Lower leg skin (tissue), 4 donors: ENCODE measurements at regions not wholly inside any gene's neighbourhood (a gene's known extent, or its start where the extent isn't known, plus 50 kb on each side); places are given as distances from the start of the nearest gene placed in this dataset.

ENCODE experiments used
- DNase-seq, 2 donors: peaks; one replicate each; pipeline ENCODE4 v3.0.0-alpha.2; 2019; ENCODE audit warnings: low spot score in 2 of 2
- H3K4me3 ChIP-seq: fragments of 200-600 bp; sonication (generic); 2 replicates; pipeline ENCODE4 v1.5.1; 2017; ENCODE audit warnings: mild to moderate bottlenecking, low read depth; ENCODE audit not compliant: poor library complexity, severe bottlenecking
- CTCF ChIP-seq, 3 donors: fragments of 450-650 bp; IDR thresholded peaks; one replicate each; pipeline ENCODE4 v1.5.1; 2016; ENCODE audit warnings: antibody characterized with exemption in 3 of 3, mild to moderate bottlenecking in 3 of 3, moderate library complexity in 2 of 3
- POLR2A ChIP-seq, 2 donors: fragments of 450-650 bp; IDR thresholded peaks; one replicate each; pipeline ENCODE4 v1.6.1; 2016 to 2017; ENCODE audit warnings: antibody characterized with exemption in 2 of 2, mild to moderate bottlenecking in 1 of 2, moderate library complexity in 1 of 2
- WGBS, 2 donors: methylation state at CpG; one replicate each; pipeline ENCODE4 v1.1.5; 2018; 5-methylcytosine and 5-hydroxymethylcytosine counted together
- intact Hi-C: fragments of 100-400 bp; cut with DNase I; formaldehyde crosslinking; loops from one replicate; pipeline ENCODE4 v1.15.0; 2023; ENCODE audit warnings: low total_unique reads

- no peak overlapping the region for H3K4me3 ChIP-seq
- WGBS, 2 donors = 61 to 75% methylated on average over 2 of the region's 2 CpGs
- TF ChIP-seq CTCF (IDR thresholded peaks at IDR 0.05) (no peak), POLR2A (IDR thresholded peaks at IDR 0.05) (no peak)
- no peak for DNase-seq
- intact Hi-C loops = no loop called here
Observed at GRCh38 chr6:145347216-145347615, 388.1 kb downstream of the EPM2A start.

GRCh38 chr6:145349950-145350510, 385.3 kb downstream of the EPM2A start:
- 33 to 41% methylated on average over 3 of the region's 3 CpGs for WGBS, 2 donors
- DNase-seq = no peak
- TF ChIP-seq POLR2A (IDR thresholded peaks at IDR 0.05) (no peak), CTCF (IDR thresholded peaks at IDR 0.05) (no peak)
- intact Hi-C loops = no loop called here
- no peak overlapping the region for H3K4me3 ChIP-seq

DNA sequence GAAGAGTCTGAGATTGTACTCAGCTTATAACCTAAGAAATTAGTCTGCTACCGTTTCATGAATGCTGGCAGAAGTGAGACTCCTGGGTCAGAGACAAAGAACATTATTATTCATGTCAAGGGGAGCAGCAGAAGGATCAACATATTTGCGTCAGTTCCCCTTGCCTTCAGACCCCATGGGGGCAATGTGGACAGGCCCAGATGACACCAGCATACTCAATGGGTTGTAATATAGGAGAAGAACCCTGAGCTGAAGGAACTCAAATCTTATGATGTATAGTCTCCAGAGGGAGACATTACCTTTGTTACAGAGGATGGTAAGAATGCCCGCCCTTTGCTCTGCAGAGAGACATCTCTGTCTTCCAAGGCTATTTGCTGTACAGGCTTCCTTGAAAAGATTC, 384.4 kb downstream of the EPM2A start:
- intact Hi-C loops = no loop called here
- no peak for TF ChIP-seq CTCF (IDR thresholded peaks at IDR 0.05)
- DNase-seq = no peak
- no peak overlapping the region for H3K4me3 ChIP-seq
- WGBS, 2 donors = 82% methylated on average over 3 of the region's 3 CpGs

GRCh38 chr6:145352382-145353080, 382.8 kb downstream of the EPM2A start:
- DNase-seq = no peak
- H3K4me3 ChIP-seq = no peak overlapping the region
- 90 to 91% methylated on average over 11 of the region's 11 CpGs for WGBS, 2 donors
- intact Hi-C loops = no loop called here
- no peak for TF ChIP-seq POLR2A (IDR thresholded peaks at IDR 0.05)
- TF ChIP-seq CTCF (IDR thresholded peaks at IDR 0.05) = no peak

GRCh38 chr6:145360865-145361264, 374.5 kb downstream of the EPM2A start:
- WGBS, 2 donors = 69 to 70% methylated on average over 8 of the region's 8 CpGs
- intact Hi-C loops = no loop called here
- TF ChIP-seq POLR2A (IDR thresholded peaks at IDR 0.05) (no peak), CTCF (IDR thresholded peaks at IDR 0.05) (no peak)
- DNase-seq = no peak
- no peak overlapping the region for H3K4me3 ChIP-seq

GRCh38 chr6:145367149-145367548, 368.2 kb downstream of the EPM2A start:
- WGBS, 2 donors = 93 to 94% methylated on average over 5 of the region's 5 CpGs
- no peak overlapping the region for H3K4me3 ChIP-seq
- intact Hi-C loops = no loop called here
- DNase-seq = no peak
- TF ChIP-seq POLR2A (IDR thresholded peaks at IDR 0.05) (no peak), CTCF (IDR thresholded peaks at IDR 0.05) (no peak)
